ENCODE measurements at regions not wholly inside any gene's neighbourhood (a gene's known extent, or its start where the extent isn't known, plus 50 kb on each side); places are given as distances from the start of the nearest gene placed in this dataset.

GRCh38 chr13:59126474-59126873, 1037.3 kb downstream of the DIAPH3 start:
- no peaks in the 10 kb centered on the region for H3F3A ChIP-seq (replicated peaks; ENCODE audit: low read depth)
- no peak overlapping the region for H3K4me2 ChIP-seq
- Mint-ChIP-seq H3K36me3 (ENCODE audit: low read depth) (no peaks in the 10 kb centered on the region), H3K4me1 (no peaks in the 10 kb centered on the region), H3K27ac (no peak overlapping the region), H3K4me3 (no peak overlapping the region), H3K27me3 (ENCODE audit: insufficient read depth, low read depth, poor library complexity) (no peaks in the 10 kb centered on the region), H3K9me3 (no peaks in the 10 kb centered on the region)
- no peaks in the 10 kb centered on the region for H3K27me3 ChIP-seq (ENCODE audit: insufficient read depth)
- no peaks in the 10 kb centered on the region for H3K9me2 ChIP-seq (ENCODE audit: insufficient read depth)
- H3K79me2 ChIP-seq (replicated peaks; ENCODE audit: insufficient read depth): no peaks in the 10 kb centered on the region
- H3K36me3 ChIP-seq (ENCODE audit: insufficient read depth): no peaks in the 10 kb centered on the region
- no peak overlapping the region for H2AFZ ChIP-seq
- ATAC-seq: no peak
- no peaks in the 10 kb centered on the region for H3K4me1 ChIP-seq (ENCODE audit: insufficient read depth)
- H3K4me3 ChIP-seq: no peak overlapping the region
- DNase-seq (ENCODE audit: low spot score): no peak
- TF ChIP-seq EZH2 (IDR thresholded peaks at IDR 0.05; ENCODE audit: low read depth, unreplicated experiment) (no peak), STAT1 (IDR thresholded peaks at IDR 0.05; ENCODE audit: unreplicated experiment) (no peak), REST (IDR thresholded peaks at IDR 0.05; ENCODE audit: unreplicated experiment) (no peak), POLR2AphosphoS5 (IDR thresholded peaks at IDR 0.05; ENCODE audit: low read depth) (no peak), CTCF (conservative IDR thresholded peaks at IDR 0.05; ENCODE audit: low read depth in 2 of 2) (no peak), ZNF462 (CRISPR knock-in tag; IDR thresholded peaks at IDR 0.05) (no peak), JUNB (IDR thresholded peaks at IDR 0.05; ENCODE audit: unreplicated experiment) (no peak), ETS1 (IDR thresholded peaks at IDR 0.05) (no peak), CREB1 (CRISPR knock-in tag; IDR thresholded peaks at IDR 0.05; ENCODE audit: low read depth) (no peak)
- no peak overlapping the region for H3K27ac ChIP-seq (ENCODE audit: low read depth)
- no peaks in the 10 kb centered on the region for H4K20me1 ChIP-seq (replicated peaks; ENCODE audit: insufficient read depth)

All from GM23338 (cell line).